GM18873 (cell line): ENCODE measurements at regions not wholly inside any gene's neighbourhood (a gene's known extent, or its start where the extent isn't known, plus 50 kb on each side); places are given as distances from the start of the nearest gene placed in this dataset.

Experiments
- ATAC-seq: cut with Tn5 transposase; IDR thresholded peaks from one replicate; pipeline ENCODE4 v1.9.1; 2021; ENCODE audit warnings: mild to moderate bottlenecking, moderate library complexity, moderate number of reproducible peaks; ENCODE audit not compliant: unreplicated experiment, low FRiP score

GRCh38 chr21:28272272-28272992 is 720.2 kb downstream of the LTN1 start:
- ATAC-seq = no peak

- ATAC-seq = no peak
Measured at GRCh38 chr21:28269173-28269572, 723.5 kb downstream of the LTN1 start.

GRCh38 chr21:28268685-28269084 is 724.0 kb downstream of the LTN1 start:
- no peak for ATAC-seq

- no peak for ATAC-seq
Measured at GRCh38 chr21:28267449-28267848, 725.2 kb downstream of the LTN1 start.

- ATAC-seq = no peak
Measured at GRCh38 chr21:28266061-28266460, 726.6 kb downstream of the LTN1 start.

GRCh38 chr21:28263974-28264373 is 728.7 kb downstream of the LTN1 start:
- ATAC-seq = no peak

- ATAC-seq = no peak
Measured at GRCh38 chr21:28261298-28261697, 731.4 kb downstream of the LTN1 start.

- no peak for ATAC-seq
Measured at GRCh38 chr21:28257276-28257675, 735.4 kb downstream of the LTN1 start.

- no peak for ATAC-seq
Measured at GRCh38 chr21:28256837-28257236, 735.8 kb downstream of the LTN1 start.

GRCh38 chr21:28256420-28256831 is 736.3 kb downstream of the LTN1 start:
- no peak for ATAC-seq

- ATAC-seq = no peak
Measured at GRCh38 chr21:28253961-28254360, 738.7 kb downstream of the LTN1 start.

- ATAC-seq = no peak
Measured at GRCh38 chr21:28253338-28253737, 739.3 kb downstream of the LTN1 start.

- ATAC-seq = no peak
Measured at GRCh38 chr21:28252928-28253327, 739.7 kb downstream of the LTN1 start.

GRCh38 chr21:28250946-28251345 is 741.7 kb downstream of the LTN1 start:
- ATAC-seq = no peak

- no peak for ATAC-seq
Measured at GRCh38 chr21:28247454-28248020, 745.1 kb downstream of the LTN1 start.

GRCh38 chr21:28240586-28240985 is 752.1 kb downstream of the LTN1 start:
- no peak for ATAC-seq

- ATAC-seq = no peak
Measured at GRCh38 chr21:28239340-28239739, 753.3 kb downstream of the LTN1 start.

- ATAC-seq = no peak
Measured at GRCh38 chr21:28237661-28238060, 755.0 kb downstream of the LTN1 start.

- no peak for ATAC-seq
Measured at GRCh38 chr21:28235169-28235895, 757.3 kb downstream of the LTN1 start.

- ATAC-seq = no peak
Measured at GRCh38 chr21:28234326-28234725, 758.4 kb downstream of the LTN1 start.

- no peak for ATAC-seq
Measured at GRCh38 chr21:28233536-28234220, 759.0 kb downstream of the LTN1 start.
